KMS-11 (cell line): ENCODE measurements at regions not wholly inside any gene's neighbourhood (a gene's known extent, or its start where the extent isn't known, plus 50 kb on each side); places are given as distances from the start of the nearest gene placed in this dataset.

Source experiments
- H2AFZ ChIP-seq: fragments of 200-600 bp; sonication (generic); 2 replicates; pipeline ENCODE4 v1.6.1; 2016; ENCODE audit warnings: antibody characterized with exemption, mixed run types, low read depth
- H3K27ac ChIP-seq: fragments of 200-600 bp; sonication (generic); 2 replicates; pipeline ENCODE4 v1.6.1; 2016; ENCODE audit warnings: mild to moderate bottlenecking, mixed run types
- H3K27me3 ChIP-seq: fragments of 200-600 bp; sonication (generic); 2 replicates; pipeline ENCODE4 v1.6.1; 2017; ENCODE audit warnings: mild to moderate bottlenecking, low read depth, mixed run types, moderate library complexity; ENCODE audit not compliant: insufficient read depth
- H3K36me3 ChIP-seq: fragments of 200-600 bp; sonication (generic); 2 replicates; pipeline ENCODE4 v1.6.1; 2017; ENCODE audit warnings: mild to moderate bottlenecking, mixed run types; ENCODE audit not compliant: insufficient read depth
- H3K4me1 ChIP-seq: fragments of 200-600 bp; sonication (generic); 2 replicates; pipeline ENCODE4 v1.6.1; 2016; ENCODE audit warnings: mild to moderate bottlenecking, low read depth, mixed run types; ENCODE audit not compliant: poor library complexity, severe bottlenecking
- H3K4me2 ChIP-seq: fragments of 200-600 bp; sonication (generic); 2 replicates; pipeline ENCODE4 v1.7.0; 2016; ENCODE audit warnings: mild to moderate bottlenecking, mixed run types
- H3K4me3 ChIP-seq: fragments of 200-600 bp; sonication (generic); IDR thresholded peaks from 2 replicates; pipeline ENCODE4 v1.6.1; 2017; ENCODE audit warnings: low read depth, low read length, mixed read lengths; ENCODE audit not compliant: insufficient read depth
- H3K79me2 ChIP-seq: fragments of 200-600 bp; sonication (generic); 2 replicates; pipeline ENCODE4 v1.6.1; 2016; ENCODE audit warnings: low read depth, mixed run types; ENCODE audit not compliant: insufficient read depth
- H3K9ac ChIP-seq: fragments of 200-600 bp; sonication (generic); 2 replicates; pipeline ENCODE4 v1.6.1; 2016; ENCODE audit warnings: mild to moderate bottlenecking, mixed run types
- H4K20me1 ChIP-seq: fragments of 200-600 bp; sonication (generic); 2 replicates; pipeline ENCODE4 v1.6.1; 2016; ENCODE audit warnings: mild to moderate bottlenecking, mixed run types; ENCODE audit not compliant: insufficient read depth
- TF ChIP-seq, protein P1 (sequence below): fragments of 200-600 bp; sonication (generic); conservative IDR thresholded peaks from 2 replicates; pipeline ENCODE4 v1.6.1; 2017; ENCODE audit warnings: low read depth, mild to moderate bottlenecking, antibody characterized with exemption, low read length, moderate library complexity, mixed read lengths

DNA sequence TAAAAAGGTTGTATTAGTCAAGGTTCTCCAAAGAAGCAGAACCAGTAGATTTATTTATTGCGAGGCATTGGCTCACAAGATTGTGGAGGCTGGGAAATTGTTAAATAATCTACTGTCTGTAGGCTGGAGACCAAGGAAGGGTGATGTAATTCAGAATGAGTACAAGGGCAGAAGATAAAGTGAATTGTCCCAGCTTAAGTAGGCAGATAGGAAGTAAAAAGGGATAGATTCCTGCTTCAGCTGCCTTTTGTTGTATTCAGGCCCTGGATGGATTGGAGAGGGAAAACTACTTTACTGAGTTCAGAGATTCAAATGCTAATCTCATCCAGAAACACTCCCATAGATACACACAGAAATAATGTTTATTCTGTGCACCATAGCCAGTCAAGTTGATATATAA, 301.1 kb downstream of the CYLC2 start:
- H3K27me3 ChIP-seq, result no peaks in the 10 kb centered on the region
- TF ChIP-seq, protein P1, sequence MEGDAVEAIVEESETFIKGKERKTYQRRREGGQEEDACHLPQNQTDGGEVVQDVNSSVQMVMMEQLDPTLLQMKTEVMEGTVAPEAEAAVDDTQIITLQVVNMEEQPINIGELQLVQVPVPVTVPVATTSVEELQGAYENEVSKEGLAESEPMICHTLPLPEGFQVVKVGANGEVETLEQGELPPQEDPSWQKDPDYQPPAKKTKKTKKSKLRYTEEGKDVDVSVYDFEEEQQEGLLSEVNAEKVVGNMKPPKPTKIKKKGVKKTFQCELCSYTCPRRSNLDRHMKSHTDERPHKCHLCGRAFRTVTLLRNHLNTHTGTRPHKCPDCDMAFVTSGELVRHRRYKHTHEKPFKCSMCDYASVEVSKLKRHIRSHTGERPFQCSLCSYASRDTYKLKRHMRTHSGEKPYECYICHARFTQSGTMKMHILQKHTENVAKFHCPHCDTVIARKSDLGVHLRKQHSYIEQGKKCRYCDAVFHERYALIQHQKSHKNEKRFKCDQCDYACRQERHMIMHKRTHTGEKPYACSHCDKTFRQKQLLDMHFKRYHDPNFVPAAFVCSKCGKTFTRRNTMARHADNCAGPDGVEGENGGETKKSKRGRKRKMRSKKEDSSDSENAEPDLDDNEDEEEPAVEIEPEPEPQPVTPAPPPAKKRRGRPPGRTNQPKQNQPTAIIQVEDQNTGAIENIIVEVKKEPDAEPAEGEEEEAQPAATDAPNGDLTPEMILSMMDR, result no peak
- H3K79me2 ChIP-seq, result no peaks in the 10 kb centered on the region
- H3K4me1 ChIP-seq, result no peaks in the 10 kb centered on the region
- no peak overlapping the region for H2AFZ ChIP-seq
- H4K20me1 ChIP-seq, result no peaks in the 10 kb centered on the region
- no peak overlapping the region for H3K27ac ChIP-seq
- H3K9ac ChIP-seq, result no peak overlapping the region
- no peaks in the 10 kb centered on the region for H3K36me3 ChIP-seq
- no peak overlapping the region for H3K4me2 ChIP-seq
- no peak overlapping the region for H3K4me3 ChIP-seq

DNA sequence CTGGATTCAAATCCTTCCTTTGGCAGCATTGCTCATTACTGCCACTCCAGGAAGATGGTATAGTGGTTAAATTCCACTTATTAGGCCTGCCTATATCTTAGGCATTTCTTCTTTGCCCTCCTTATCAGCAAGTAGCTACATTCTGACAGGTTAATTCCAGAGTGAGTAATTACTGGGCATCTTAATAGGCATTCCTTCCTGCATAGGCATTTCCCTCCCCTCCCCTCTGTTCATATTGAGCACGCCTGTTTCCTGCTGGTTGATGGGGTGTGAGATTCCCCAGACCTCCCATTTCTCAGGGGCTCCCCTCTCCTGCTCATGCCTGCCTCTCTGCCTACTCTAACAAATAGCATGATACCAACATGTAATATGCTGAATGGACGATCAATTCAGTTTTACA, 305.9 kb downstream of the CYLC2 start:
- H4K20me1 ChIP-seq, result no peaks in the 10 kb centered on the region
- H3K27me3 ChIP-seq, result no peaks in the 10 kb centered on the region
- H3K4me2 ChIP-seq, result no peak overlapping the region
- H3K79me2 ChIP-seq, result no peaks in the 10 kb centered on the region
- no peak overlapping the region for H3K4me3 ChIP-seq
- H2AFZ ChIP-seq, result no peak overlapping the region
- H3K9ac ChIP-seq, result no peak overlapping the region
- no peaks in the 10 kb centered on the region for H3K36me3 ChIP-seq
- H3K4me1 ChIP-seq, result no peaks in the 10 kb centered on the region
- TF ChIP-seq, protein P1, result no peak
- H3K27ac ChIP-seq, result no peak overlapping the region

DNA sequence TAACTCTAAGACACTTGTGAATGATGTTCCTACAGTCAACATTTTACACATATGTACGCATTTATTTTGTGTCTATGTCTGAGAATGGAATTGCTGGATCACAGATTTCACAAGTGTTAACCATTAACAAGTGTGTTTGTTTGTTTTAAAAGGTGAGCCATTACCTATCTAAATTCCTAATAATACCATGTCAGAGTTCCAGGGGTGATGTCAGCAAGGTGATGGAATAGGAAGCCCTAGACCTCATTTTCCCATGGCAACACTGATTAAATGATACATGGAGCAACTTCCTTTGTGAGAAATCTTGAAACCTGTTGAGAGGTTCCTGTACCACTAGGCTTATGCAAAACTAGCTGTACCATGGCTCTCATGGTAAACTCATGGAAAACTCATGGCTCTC, 309.7 kb downstream of the CYLC2 start:
- TF ChIP-seq, protein P1, result no peak
- no peak overlapping the region for H3K4me3 ChIP-seq
- H3K27me3 ChIP-seq, result no peaks in the 10 kb centered on the region
- H3K36me3 ChIP-seq, result no peaks in the 10 kb centered on the region
- no peaks in the 10 kb centered on the region for H3K4me1 ChIP-seq
- no peaks in the 10 kb centered on the region for H3K79me2 ChIP-seq
- no peak overlapping the region for H2AFZ ChIP-seq
- no peak overlapping the region for H3K9ac ChIP-seq
- no peak overlapping the region for H3K4me2 ChIP-seq
- H4K20me1 ChIP-seq, result no peaks in the 10 kb centered on the region
- H3K27ac ChIP-seq, result no peak overlapping the region

DNA sequence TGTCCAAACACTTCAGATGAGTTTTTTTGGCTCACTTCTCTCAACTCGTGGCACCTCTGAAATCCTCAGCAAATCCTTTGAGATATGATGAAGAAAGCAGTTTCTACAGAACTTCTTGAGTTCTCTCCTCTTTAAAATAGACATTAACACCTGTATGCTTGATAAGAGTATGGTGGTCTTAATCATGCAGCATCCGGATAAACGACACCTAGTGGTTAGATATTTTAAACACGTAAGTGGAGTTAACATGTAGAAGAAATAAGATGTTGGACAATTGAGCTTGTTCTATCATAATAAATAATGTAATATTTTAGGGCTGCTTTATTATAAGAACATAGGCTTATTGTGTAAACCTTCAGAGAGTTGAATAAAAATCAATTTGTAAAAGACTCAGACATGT, 324.8 kb downstream of the CYLC2 start:
- H3K79me2 ChIP-seq, result no peaks in the 10 kb centered on the region
- H3K27ac ChIP-seq, result no peak overlapping the region
- H2AFZ ChIP-seq, result no peak overlapping the region
- H3K4me1 ChIP-seq, result no peaks in the 10 kb centered on the region
- H4K20me1 ChIP-seq, result no peaks in the 10 kb centered on the region
- TF ChIP-seq, protein P1, result no peak
- no peak overlapping the region for H3K4me2 ChIP-seq
- H3K27me3 ChIP-seq, result no peaks in the 10 kb centered on the region
- H3K36me3 ChIP-seq, result no peaks in the 10 kb centered on the region
- no peak overlapping the region for H3K4me3 ChIP-seq
- no peak overlapping the region for H3K9ac ChIP-seq

GRCh38 chr9:103323699-103324098, 328.6 kb downstream of the CYLC2 start:
- TF ChIP-seq, protein P1, result no peak
- Histone ChIP-seq H3K9ac (no peak overlapping the region), H3K36me3 (no peaks in the 10 kb centered on the region), H3K4me3 (no peak overlapping the region), H3K4me1 (no peaks in the 10 kb centered on the region), H3K27me3 (no peaks in the 10 kb centered on the region), H3K27ac (no peak overlapping the region), H2AFZ (no peak overlapping the region), H4K20me1 (no peaks in the 10 kb centered on the region), H3K79me2 (no peaks in the 10 kb centered on the region), H3K4me2 (no peak overlapping the region)
